HG03432 (cell line): ENCODE measurements at regions not wholly inside any gene's neighbourhood (a gene's known extent, or its start where the extent isn't known, plus 50 kb on each side); places are given as distances from the start of the nearest gene placed in this dataset.
A peak's percentile ranks its signal among the peaks of the same experiment; 100 is the strongest.
"Not testable (repeated sequence)": the region's sequence is repeated elsewhere in the genome, so short reads cannot be mapped to it uniquely, and the experiment has no call there.

Source experiments
- ATAC-seq: cut with Tn5 transposase; IDR thresholded peaks from one replicate; pipeline ENCODE4 v1.9.1; 2021; ENCODE audit warnings: mild to moderate bottlenecking, moderate library complexity; ENCODE audit not compliant: unreplicated experiment

DNA sequence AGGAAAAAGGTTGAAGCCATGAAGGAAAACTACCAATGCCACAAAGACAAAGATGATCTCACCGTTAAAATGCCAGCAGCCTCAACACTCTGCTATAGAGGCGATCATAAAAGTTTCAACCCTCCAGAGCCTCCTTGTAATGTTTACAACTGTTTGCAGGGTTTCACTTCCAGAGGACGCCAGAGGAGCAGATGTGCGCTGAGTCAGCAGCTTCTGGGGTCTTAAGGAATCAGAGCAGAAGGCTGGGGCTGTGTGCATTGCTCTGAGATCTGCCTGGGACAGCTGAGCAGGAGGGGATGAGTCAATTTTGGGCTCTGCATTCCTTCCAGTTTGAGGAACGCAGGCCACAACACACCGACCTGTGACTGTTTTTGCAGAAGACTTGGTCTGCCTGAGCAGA is 98.3 kb downstream of the TMEM130 start:
- peak; percentile 57 for ATAC-seq

- ATAC-seq: peak; percentile 60
Measured at GRCh38 chr7:98771941-98772603, 97.7 kb downstream of the TMEM130 start.

- no peak for ATAC-seq
Measured at GRCh38 chr7:98774884-98775283, 94.9 kb downstream of the TMEM130 start.

GRCh38 chr7:98777051-98777450 is 92.8 kb downstream of the TMEM130 start:
- ATAC-seq: no peak

DNA sequence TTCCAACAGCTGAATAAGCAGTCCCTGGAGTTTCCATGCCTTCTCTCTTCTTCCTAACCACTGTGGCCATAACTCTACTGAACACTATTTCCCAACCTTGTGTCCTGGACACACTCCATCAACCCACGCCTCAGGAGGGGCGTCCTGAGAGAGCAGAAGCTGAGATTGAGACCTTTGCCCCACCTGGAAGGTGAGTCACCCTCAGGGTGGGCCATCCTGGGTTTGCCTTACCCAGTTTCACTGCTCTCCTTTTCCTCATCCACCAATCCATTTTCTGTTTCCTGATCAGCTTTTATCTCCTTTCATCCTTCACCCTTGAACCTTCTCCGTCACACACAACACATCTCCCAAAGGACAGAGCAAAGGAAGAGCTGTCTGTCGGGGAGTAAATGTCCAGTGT is 91.4 kb downstream of the TMEM130 start:
- ATAC-seq: no peak

GRCh38 chr7:98779800-98780587 is 89.8 kb downstream of the TMEM130 start:
- no peak for ATAC-seq

GRCh38 chr7:98784216-98784785 is 85.5 kb downstream of the TMEM130 start:
- ATAC-seq: no peak

- ATAC-seq: no peak
Measured at GRCh38 chr7:98785929-98786571, 83.8 kb downstream of the TMEM130 start.

DNA sequence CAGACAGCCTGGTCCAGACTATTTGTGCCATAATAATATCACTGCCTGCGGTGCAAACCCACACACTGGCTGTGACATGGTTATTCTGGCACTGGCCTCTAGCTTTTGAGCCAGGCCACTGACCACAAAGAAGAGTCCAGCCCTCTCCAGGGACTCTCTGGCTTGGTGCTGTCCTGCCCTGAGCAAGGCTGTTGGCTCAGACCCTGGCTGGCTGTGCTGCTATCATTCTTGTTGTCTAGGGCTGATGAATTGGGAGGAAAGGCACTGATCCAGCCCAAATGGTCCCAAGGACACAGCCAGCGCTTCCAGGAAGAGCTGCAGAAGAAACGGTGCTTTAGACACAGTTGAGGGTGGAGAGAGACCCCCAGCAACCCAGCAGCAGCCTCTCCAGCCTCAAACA is 80.8 kb downstream of the TMEM130 start:
- no peak for ATAC-seq

GRCh38 chr7:98794453-98794852 is 75.4 kb downstream of the TMEM130 start:
- not testable (repeated sequence) for ATAC-seq

GRCh38 chr7:98795741-98796493 is 73.9 kb downstream of the TMEM130 start:
- ATAC-seq: peak; percentile 94
